Left lung (tissue), 4 donors: ENCODE measurements at regions not wholly inside any gene's neighbourhood (a gene's known extent, or its start where the extent isn't known, plus 50 kb on each side); places are given as distances from the start of the nearest gene placed in this dataset.

Source experiments
- ATAC-seq: fragments of 200-7000 bp; cut with Tn5 transposase; one replicate; pipeline ENCODE4 v1.9.1; 2020; ENCODE audit warnings: moderate library complexity
- DNase-seq, 4 donors: peaks; one replicate each; pipeline ENCODE4 v3.0.0-alpha.2; 2013 to 2020
- H3K27ac ChIP-seq, 2 donors: fragments of 200-600 bp; sonication (generic) in 1 of 2; one replicate each; pipeline versions ENCODE4 v1.5.0 to v1.8.0; 2020 to 2021
- H3K27me3 ChIP-seq, 2 donors: fragments of 200-600 bp; sonication (generic) in 1 of 2; one replicate each; pipeline versions ENCODE4 v1.5.0 to v1.8.0; 2020 to 2021
- H3K36me3 ChIP-seq, 2 donors: fragments of 200-600 bp; sonication (generic) in 1 of 2; one replicate each; pipeline versions ENCODE4 v1.5.0 to v1.8.0; 2020 to 2021
- H3K4me1 ChIP-seq, 2 donors: fragments of 200-600 bp; one replicate each; pipeline ENCODE4 v1.8.0; 2021
- H3K4me3 ChIP-seq, 2 donors: fragments of 200-600 bp; sonication (generic) in 1 of 2; one replicate each; pipeline versions ENCODE4 v1.5.0 to v1.8.0; 2020 to 2021; ENCODE audit warnings: mild to moderate bottlenecking in 1 of 2
- H3K9me3 ChIP-seq, 2 donors: fragments of 200-600 bp; sonication (generic) in 1 of 2; one replicate each; pipeline versions ENCODE4 v1.5.0 to v1.8.0; 2020 to 2021
- CTCF ChIP-seq, 2 donors: fragments of 200-600 bp; sonication (generic) in 1 of 2; IDR thresholded peaks; one replicate each; pipeline versions ENCODE4 v1.5.0 to v1.8.0; 2021; ENCODE audit warnings: antibody characterized with exemption in 2 of 2
- intact Hi-C, 2 donors: fragments of 100-400 bp; cut with DNase I; formaldehyde crosslinking; loops; one replicate each; pipeline versions ENCODE4 v1.11.2 to v1.14.2; 2022
- donor health status: DM: no; HTN: yes; CAD: no.
- donor health status: DM: no; HTN: no; CAD: no.

- DNase-seq = peak in 1 of 4 donors; percentile 47
- Histone ChIP-seq H3K36me3 (no peaks in the 10 kb centered on the region), H3K4me1 (no peaks in the 10 kb centered on the region), H3K4me3 (no peak overlapping the region), H3K27ac (no peak overlapping the region), H3K27me3 (no peaks in the 10 kb centered on the region), H3K9me3 (peaks cover 0 to 5% of the 10 kb centered on the region in 2 donors)
- no peak for TF ChIP-seq CTCF (IDR thresholded peaks at IDR 0.05)
- ATAC-seq = no peak
- intact Hi-C loops = no loop called here
These were observed 644.6 kb downstream of the PRR16 start for GRCh38 chr5:121108725-121109124.

- Histone ChIP-seq H3K4me3 (no peak overlapping the region), H3K4me1 (no peaks in the 10 kb centered on the region), H3K27ac (no peak overlapping the region), H3K36me3 (no peaks in the 10 kb centered on the region), H3K9me3 (peaks cover 0 to 5% of the 10 kb centered on the region in 2 donors), H3K27me3 (no peaks in the 10 kb centered on the region)
- DNase-seq (no peak), ATAC-seq (no peak)
- TF ChIP-seq CTCF (IDR thresholded peaks at IDR 0.05) = no peak
- intact Hi-C loops = no loop called here
These were observed 645.7 kb downstream of the PRR16 start for GRCh38 chr5:121109817-121110216.

GRCh38 chr5:121121786-121122185 lies 657.7 kb downstream of the PRR16 start:
- Histone ChIP-seq H3K4me3 (no peak overlapping the region), H3K27ac (no peak overlapping the region), H3K9me3 (no peaks in the 10 kb centered on the region), H3K27me3 (no peaks in the 10 kb centered on the region), H3K4me1 (no peaks in the 10 kb centered on the region), H3K36me3 (no peaks in the 10 kb centered on the region)
- no peak for TF ChIP-seq CTCF (IDR thresholded peaks at IDR 0.05)
- ATAC-seq (no peak), DNase-seq (no peak)
- intact Hi-C loops = no loop called here

GRCh38 chr5:121138495-121138907 lies 674.4 kb downstream of the PRR16 start:
- TF ChIP-seq CTCF (IDR thresholded peaks at IDR 0.05) = no peak
- ATAC-seq = no peak
- no peak overlapping the region for H3K27ac ChIP-seq
- no peaks in the 10 kb centered on the region for H3K36me3 ChIP-seq
- intact Hi-C loops = no loop called here
- no peak overlapping the region for H3K4me3 ChIP-seq
- H3K27me3 ChIP-seq = no peaks in the 10 kb centered on the region
- H3K4me1 ChIP-seq = no peaks in the 10 kb centered on the region
- H3K9me3 ChIP-seq = peaks cover 0 to 8% of the 10 kb centered on the region in 2 donors
- DNase-seq = no peak

- Histone ChIP-seq H3K9me3 (peaks cover 0 to 8% of the 10 kb centered on the region in 2 donors), H3K36me3 (no peaks in the 10 kb centered on the region), H3K27me3 (no peaks in the 10 kb centered on the region), H3K4me1 (no peaks in the 10 kb centered on the region), H3K27ac (no peak overlapping the region), H3K4me3 (no peak overlapping the region)
- intact Hi-C loops = no loop called here
- no peak for TF ChIP-seq CTCF (IDR thresholded peaks at IDR 0.05)
- DNase-seq (no peak), ATAC-seq (no peak)
These were observed 674.9 kb downstream of the PRR16 start for GRCh38 chr5:121138952-121139351.
